Left cardiac atrium (tissue), 4 donors: ENCODE measurements at regions not wholly inside any gene's neighbourhood (a gene's known extent, or its start where the extent isn't known, plus 50 kb on each side); places are given as distances from the start of the nearest gene placed in this dataset.
"Not testable (repeated sequence)": the region's sequence is repeated elsewhere in the genome, so short reads cannot be mapped to it uniquely, and the experiment has no call there.

Experiments
- ATAC-seq, 2 donors: fragments of 200-7000 bp; cut with Tn5 transposase; one replicate each; pipeline ENCODE4 v1.9.1; 2020; ENCODE audit warnings: mild to moderate bottlenecking in 2 of 2, moderate library complexity in 2 of 2
- DNase-seq: peaks from one replicate; pipeline ENCODE4 v3.0.0-alpha.2; 2020
- intact Hi-C, 2 donors: fragments of 100-400 bp; cut with DNase I; formaldehyde crosslinking; loops; one replicate each; pipeline versions ENCODE4 v1.14.1 to v1.15.1; 2022 to 2023
- donor health status: DM: no; HTN: yes; CAD: no.
- donor health status: DM: no; HTN: yes; CAD: no; lungs with severe emphysema.
- donor health status: DM: yes; HTN: yes; CAD: no.
- donor health status: Dilated cardiomyopathy.

DNA sequence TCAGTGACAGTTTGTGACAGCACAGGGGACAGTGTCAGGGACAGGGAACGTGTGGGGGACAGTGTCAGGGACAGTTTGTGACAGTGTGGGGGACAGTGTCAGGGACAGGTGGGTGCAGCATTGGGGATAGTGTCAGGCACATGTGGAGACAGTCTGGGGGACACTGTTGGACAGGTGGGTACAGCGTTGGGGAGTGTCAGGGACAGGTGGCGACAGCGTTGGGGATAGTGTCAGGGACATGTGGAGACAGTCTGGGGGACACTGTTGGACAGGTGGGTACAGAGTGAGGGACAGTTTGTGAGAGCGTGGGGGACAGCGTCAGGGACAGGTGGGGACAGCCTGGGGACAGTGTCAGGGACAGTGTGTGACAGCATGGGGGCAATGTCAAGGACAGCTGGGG lies 140.0 kb downstream of the TMEM121 start:
- intact Hi-C loops: no loop called here
- ATAC-seq: no peak
- no peak for DNase-seq

DNA sequence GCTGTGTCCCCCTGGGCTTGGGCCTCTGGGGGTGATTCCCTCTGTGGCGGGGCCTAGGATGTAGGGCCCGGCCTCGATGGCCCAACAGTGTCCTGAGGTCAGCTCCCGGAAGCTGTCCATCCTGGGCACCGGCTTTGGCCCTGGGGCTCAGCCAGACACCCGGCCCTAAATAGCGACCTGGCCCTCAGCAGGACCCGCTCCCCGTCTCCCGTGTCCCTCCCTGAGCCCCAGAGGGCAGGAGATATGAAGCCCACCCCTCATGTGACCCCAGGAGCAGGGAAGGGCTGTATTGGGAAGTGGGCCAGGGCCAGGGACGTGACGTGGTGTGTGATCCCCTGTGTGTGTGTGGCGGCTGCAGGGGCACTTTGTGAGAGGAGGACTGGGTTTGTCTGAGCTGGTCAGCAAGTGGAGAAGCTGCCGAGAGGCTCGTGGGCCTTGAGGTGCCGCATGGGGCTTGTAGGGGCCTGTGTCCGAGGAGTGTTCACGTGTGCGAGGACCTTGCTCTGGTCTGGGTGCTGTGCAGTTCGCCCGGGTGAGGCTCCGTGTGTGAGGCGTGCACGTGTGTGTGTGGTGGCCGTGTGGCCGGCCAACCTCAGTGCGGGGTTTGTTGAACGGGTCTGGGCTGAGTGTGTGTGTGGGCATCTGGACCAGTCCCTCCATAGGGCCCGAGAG lies 140.7 kb downstream of the TMEM121 start:
- DNase-seq, ATAC-seq, intact Hi-C loops: not testable (repeated sequence)

DNA sequence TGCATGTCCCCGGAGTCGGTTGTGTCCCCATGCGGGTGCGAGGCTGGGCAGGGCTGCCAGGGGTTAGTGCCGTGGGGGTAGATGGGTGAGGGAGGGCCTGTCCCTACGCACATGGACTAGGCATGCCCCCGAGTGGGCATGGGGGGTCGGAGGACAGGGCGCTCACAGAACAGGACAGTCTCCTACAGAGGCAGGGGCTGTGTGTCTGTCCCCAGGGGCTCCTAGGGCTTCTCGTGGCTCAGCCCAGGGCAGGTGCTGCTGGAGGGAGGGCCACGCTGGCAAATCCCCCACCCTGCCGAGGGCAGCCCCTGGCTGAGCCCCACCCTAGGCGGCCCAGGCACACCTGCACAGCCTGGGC lies 141.3 kb downstream of the TMEM121 start:
- intact Hi-C loops, ATAC-seq: not testable (repeated sequence)

DNA sequence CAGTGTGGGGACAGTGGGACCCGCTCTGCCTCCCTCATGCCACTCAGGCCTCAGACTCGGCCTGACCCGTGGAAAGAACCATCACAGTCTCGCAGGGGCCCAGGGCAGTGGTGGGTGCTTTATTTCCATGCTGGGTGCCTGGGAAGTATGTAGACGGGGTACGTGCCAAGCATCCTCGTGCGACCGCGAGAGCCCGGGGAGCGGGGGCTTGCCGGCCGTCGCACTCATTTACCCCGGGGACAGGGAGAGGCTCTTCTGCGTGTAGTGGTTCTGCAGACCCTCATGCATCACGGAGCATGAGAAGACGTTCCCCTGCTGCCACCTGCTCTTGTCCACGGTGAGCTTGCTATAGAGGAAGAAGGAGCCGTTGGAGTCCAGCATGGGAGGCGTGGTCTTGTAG lies 141.6 kb downstream of the TMEM121 start:
- intact Hi-C loops, DNase-seq, ATAC-seq: not testable (repeated sequence)

More for the DNA sequence above, 141.3 kb downstream of the TMEM121 start:
- not testable (repeated sequence) for DNase-seq

DNA sequence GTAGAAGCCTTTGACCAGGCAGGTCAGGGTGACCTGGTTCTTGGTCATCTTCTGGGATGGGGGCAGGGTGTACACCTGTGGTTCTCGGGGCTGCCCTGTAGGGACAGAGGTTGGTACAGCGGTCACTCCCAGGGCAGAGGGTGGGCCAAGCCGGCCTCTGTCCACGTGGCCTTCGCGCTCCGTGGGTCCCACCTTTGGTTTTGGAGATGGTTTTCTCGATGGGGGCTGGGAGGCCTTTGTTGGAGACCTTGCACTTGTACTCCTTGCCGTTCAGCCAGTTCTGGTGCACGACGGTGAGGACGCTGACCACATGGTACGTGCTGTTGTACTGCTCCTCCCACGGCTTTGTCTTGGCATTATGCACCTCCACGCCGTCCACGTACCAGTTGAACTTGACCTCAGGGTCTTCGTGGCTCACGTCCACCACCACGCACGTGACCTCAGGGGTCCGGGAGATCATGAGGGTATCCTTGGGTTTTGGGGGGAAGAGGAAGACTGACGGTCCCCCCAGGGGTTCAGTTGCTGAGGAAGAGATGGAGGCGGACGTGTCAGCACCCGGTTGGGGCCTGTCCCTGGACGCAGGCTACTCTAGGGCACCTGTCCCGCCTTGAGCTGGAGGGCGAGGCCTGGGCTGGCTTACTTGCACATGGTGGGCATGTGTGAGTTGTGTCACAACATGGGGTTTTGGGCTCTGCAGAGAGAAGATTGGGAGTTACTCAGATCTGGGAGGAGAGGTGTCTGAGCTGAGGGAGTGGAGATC lies 142.3 kb downstream of the TMEM121 start:
- DNase-seq, ATAC-seq, intact Hi-C loops: not testable (repeated sequence)

DNA sequence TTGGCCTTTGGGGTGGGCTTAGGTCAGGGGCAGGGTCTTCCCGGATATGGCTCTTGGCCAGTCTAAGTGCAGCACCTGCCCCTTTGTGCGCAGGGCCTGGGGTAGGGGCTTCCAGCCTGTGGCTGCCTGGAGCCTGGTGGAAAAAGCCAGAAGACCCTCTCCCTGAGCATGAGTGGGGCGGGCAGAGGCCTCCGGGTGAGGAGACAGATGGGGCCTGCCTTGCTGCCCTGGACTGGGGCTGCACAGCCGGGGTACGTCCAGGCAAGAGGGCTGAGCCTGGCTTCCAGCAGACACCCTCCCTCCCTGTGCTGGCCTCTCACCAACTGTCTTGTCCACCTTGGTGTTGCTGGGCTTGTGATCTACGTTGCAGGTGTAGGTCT lies 142.8 kb downstream of the TMEM121 start:
- ATAC-seq, DNase-seq, intact Hi-C loops: not testable (repeated sequence)

DNA sequence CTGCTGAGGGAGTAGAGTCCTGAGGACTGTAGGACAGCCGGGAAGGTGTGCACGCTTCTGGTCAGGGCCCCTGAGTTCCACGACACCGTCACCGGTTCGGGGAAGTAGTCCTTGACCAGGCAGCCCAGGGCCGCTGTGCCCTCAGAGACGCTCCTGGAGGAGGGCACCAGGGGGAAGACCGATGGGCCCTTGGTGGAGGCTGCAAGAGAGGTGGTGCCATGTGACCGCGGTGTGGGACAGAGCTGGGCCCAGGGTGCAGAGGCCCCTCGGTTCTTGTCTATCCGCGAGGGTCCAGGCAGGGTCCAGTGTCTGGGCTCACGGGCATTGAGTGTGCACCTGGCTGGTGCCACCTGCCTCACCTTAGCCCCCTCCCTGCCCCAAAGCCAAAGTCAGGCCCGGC lies 143.3 kb downstream of the TMEM121 start:
- intact Hi-C loops, ATAC-seq, DNase-seq: not testable (repeated sequence)

DNA sequence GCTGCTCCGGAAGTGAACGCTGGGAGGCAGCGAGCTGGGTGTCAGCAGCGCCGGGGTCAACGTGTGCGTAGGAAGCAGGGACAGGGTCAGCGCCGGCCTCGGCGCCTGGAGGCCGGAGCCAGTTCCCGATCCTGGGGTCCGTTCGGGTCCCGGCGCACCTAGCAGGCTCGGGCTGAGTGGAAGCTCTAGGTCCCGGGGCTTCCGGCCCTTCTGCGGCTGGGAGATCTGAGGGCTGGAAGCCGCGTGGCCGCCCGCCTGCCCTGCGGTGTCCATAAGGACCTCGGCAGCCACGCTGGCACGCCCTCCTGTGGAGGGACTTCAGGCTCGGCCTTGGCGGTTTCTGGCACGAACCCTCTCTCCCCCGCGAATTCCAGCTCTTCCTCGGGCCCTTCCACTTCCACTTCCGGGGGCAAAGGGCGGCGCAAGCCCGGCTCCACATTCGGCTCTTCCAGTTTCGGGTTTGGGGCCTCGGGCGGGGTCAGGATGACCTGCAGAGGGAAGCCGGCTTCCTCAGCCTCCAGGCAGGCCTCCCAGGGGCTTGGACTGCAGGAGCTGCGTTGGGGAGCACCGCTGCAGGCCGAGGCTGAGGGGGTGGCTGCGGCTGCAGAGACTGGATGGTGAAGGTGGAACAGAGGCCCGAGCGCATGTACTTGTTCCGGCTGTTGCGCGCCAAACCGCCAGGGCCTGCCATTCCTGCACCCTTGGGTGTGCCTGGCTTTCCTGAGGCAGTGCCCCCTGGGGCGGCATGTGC lies 146.2 kb downstream of the TMEM121 start:
- intact Hi-C loops, ATAC-seq: not testable (repeated sequence)

DNA sequence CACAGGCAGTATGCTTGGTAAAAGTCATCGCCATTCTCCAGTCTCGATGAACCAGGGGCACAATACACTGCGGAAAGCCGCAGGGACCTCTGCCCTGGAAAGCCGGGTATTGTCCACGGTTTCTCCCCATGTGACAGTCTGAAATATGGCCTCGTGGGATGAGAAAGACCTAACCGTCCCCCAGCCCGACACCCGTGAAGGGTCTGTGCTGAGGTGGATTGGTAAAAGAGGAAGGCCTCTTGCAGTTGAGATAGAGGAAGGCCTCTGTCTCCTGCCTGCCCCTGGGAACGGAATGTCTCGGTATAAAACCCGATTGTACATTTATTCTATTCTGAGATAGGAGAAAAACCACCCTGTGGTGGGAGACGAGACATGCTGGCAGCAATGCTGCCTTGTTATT lies 149.1 kb downstream of the TMEM121 start:
- ATAC-seq, intact Hi-C loops, DNase-seq: not testable (repeated sequence)

More for the DNA sequence above, 146.2 kb downstream of the TMEM121 start:
- not testable (repeated sequence) for DNase-seq

DNA sequence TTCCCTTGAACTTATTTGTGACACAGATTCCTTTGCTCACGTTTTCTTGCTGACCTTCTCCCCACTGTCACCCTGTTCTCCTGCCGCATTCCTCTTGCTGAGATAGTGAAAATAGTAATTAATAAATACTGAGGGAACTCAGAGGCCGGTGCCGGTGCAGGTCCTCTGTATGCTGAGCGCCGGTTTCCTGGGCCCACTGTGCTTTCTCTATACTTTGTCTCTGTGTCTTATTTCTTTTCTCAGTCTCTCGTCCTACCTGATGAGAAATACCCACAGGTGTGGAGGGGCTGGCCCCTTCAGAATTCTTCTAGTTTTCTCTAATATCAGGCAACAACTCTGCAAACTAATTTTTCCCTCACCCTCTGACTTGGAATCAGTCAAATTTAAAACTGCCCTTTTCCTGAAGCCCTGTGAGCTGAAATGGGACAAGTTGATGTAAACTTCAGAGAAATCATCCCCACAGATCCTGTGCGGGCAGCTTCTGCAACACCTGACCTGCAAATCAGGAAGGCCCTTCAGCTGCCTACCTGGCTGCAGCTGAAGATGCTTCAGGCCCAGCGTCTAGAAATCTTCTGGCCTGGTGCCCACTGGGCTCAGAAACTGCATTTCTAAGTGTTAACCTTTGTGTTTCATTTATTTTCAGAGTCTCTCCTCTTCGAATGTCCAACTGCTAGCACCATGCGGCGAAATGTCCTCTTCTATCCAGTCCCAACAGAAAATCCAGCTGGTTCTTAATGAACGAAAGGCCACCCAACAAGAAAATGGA lies 149.7 kb downstream of the TMEM121 start:
- ATAC-seq, DNase-seq, intact Hi-C loops: not testable (repeated sequence)

DNA sequence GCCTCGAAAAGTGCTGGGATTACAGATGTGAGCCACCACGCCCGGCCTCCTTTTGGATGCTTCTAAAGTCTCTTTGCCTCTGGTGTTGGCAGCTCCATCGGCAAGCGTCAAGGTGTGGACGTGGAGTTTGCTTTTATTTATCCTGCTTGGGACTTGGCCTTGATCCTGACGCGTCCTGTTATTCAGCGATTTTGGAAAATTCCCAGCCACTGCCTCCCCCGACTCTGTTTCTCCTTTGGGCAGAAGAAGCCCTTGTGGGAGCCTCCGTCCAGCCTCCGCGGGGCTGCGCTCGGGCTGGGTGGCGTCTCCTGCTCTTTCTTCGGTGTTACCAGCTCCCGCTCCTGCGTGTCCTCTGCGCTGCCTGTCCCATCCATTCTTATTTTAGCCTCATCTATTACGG lies 151.7 kb downstream of the TMEM121 start:
- intact Hi-C loops, ATAC-seq, DNase-seq: not testable (repeated sequence)

DNA sequence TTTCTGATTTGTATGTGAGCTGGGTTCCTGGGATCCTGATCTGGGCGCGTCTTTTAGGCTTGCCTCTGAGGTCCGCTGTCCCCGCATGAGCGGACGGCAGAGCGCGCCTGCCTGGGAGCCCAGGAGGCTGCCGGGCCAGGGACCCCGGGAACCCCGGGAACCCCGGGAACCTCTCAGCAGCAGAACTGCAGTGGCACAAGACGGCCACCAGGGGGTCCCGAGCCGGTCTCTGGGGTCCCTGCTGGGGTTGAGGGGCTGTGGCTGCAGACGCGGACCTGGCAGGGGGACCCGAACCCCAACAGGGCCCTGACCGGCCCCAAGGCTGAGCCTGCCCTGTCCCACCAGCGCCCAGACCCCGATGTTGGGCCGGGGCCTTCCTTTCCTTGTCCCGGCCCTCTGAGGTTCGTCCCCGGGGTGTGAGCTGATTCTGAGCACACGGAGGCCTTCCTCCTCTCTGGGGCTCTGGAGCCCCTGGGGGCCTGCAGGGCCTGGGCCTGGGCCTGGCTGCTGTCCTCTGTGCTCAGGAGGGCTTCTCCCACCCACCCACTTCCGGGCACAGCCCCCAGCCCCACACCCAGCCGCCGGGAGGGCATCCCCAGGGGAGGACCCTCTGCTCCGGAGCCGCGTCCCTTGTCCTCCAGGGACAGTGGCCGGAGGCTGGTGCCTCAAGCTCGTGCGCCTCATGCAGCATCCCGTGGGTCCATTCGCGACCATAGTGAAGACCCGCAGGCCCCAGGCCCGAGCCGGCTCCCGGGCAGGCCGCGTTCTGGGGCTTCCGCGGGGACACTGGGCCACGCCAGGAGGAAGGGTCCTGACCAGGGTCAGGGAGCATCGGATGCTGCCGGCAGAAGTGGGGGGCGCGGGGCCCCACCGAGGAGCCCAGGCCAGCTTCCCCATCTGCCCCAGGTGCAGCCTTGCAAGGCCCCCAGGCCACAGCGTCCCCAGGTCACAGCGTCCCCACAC lies 152.9 kb downstream of the TMEM121 start:
- ATAC-seq, DNase-seq, intact Hi-C loops: not testable (repeated sequence)

DNA sequence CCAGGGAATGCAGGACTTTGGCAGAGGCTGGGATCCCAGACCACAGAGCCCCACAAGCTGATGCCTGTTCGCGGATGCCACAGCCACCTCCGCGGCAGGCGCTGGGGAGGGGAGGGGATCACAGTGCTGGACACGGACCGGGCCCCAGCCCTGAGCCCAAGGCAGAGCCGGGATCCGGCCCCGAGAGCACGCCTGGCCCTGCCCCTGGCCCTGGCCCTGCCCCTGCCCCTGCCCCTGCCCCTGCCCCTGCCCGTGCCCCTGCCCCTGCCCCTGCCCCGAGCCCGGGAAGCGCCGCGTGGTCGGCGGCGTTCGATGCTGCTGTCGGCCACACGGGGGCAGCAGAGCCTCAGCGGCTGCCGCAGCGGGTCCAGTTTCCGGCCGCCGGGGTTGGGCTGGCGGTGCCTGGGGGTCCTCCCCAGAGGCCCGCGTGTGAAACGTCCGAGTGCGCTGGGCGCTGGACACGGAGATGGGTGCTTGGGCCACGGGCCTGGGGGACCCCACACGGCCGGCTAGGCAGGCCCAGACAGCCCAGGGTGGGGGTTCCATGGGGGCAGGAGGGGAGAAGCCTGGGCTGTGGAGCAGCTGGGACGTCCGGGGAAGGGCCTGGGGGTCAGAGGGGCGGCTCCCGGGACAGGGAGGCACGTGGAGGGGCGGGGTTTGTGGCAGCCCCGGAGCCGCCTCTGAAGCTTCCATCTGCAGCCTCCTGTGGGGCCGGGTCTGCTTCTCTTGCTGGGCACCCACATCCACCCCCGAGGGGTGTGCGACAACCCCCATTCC lies 153.8 kb downstream of the TMEM121 start:
- ATAC-seq: peak; percentile 83 to 87
- not testable (repeated sequence) for DNase-seq
- intact Hi-C loops: loop anchor here in 1 of 2 donors (10.0 kb wide), 1 partner anchor 115 kb away; no protein-coding TSS in a partner anchor

DNA sequence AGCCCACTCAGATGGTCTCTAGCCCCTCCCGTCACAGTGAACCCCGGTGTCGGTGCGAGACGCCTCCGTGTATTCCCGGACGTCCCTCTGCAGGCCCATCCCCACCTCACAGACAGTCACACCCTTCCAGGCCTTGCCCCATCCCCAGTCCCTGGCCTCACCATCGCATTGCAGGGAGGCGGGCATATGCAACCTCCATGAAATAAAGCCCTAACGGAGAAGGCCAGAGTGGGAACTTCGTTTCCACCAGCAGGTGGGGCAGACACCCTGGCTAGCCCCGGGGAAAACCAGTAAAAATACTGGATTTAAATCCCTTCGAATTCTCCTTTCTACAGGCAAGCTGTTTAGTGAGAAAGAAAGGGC lies 154.3 kb downstream of the TMEM121 start:
- not testable (repeated sequence) for DNase-seq
- intact Hi-C loops: loop anchor here in 1 of 2 donors (10.0 kb wide), 1 partner anchor 116 kb away; no protein-coding TSS in a partner anchor
- peak; percentile 13 to 59 for ATAC-seq

DNA sequence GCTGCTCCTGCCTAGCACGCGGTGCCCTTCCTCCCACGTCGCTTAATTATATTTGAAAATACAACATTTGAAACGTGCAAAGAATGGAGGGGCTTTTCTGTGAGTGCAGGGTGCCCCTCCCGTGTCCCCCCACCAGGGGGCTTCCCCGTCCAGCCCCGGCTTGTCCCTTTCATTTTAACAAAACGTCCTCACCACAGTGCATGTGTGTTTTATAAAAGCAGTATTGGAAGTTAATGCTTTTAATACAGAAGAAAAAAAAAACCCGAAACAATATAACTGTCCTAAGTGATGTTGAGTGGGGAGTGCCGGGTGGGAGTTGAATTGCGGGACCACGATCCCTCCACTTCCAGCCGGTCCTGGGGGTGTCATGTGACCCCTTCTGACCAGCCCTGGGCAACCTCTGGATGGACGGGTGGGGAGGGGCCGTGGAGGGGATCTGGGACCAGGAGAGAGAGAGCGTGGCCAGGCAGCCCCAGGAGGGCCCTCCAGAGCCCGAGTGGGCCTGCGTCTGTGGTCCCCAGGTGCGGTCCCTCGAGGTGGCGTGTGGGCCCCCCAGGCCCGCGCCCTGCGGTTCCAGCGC lies 155.3 kb downstream of the TMEM121 start:
- intact Hi-C loops: loop anchor here in 1 of 2 donors (10.0 kb wide), 1 partner anchor 117 kb away; no protein-coding TSS in a partner anchor
- not testable (repeated sequence) for ATAC-seq, DNase-seq

DNA sequence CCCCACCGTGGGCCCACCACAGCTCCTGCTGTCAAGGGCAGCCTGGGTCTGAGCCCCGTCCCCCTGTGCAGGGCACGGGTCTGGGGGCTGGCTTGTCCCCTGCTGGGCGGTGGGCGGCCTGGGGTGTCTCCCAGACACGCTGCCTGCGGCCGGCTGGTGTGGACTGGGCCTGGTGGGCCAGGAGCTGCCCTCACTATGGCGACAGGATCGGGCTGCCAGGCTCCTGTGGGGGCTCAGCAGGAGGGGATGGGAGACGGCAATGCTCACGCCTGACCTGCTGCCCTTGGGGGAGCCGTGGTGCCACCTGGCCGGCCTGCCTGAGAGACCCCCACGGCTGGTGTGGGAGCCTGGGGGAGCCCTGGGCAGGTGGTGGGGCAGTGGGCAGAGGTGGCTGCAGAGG lies 156.1 kb downstream of the TMEM121 start:
- intact Hi-C loops: loop anchor here in 1 of 2 donors (10.0 kb wide), 1 partner anchor 118 kb away; no protein-coding TSS in a partner anchor
- not testable (repeated sequence) for DNase-seq

More for the DNA sequence above, 156.1 kb downstream of the TMEM121 start:
- not testable (repeated sequence) for ATAC-seq
